H1 (cell line): ENCODE measurements at regions not wholly inside any gene's neighbourhood (a gene's known extent, or its start where the extent isn't known, plus 50 kb on each side); places are given as distances from the start of the nearest gene placed in this dataset.

Experiments
- CTCF ChIA-PET: fragments of 300-600 bp; sonication (Branson Sonifier 250); formaldehyde crosslinking; loops from one replicate; lab custom pipeline; 2021; ENCODE audit not compliant: partially characterized antibody; lab: Charles Lee
- POLR2A ChIA-PET: fragments of 300-600 bp; sonication (Branson Sonifier 250); formaldehyde crosslinking; loops from one replicate; lab custom pipeline; 2021; ENCODE audit warnings: inconsistent platforms; ENCODE audit not compliant: partially characterized antibody; lab: Charles Lee
- DNase-seq, 2 experiments: peaks; one replicate each; pipeline versions ENCODE4 v3.0.0 to v3.0.0-alpha.2; 2010 to 2022; ENCODE audit warnings: low spot score in 2 of 2, low read depth in 1 of 2, mixed read lengths in 1 of 2
- FAIRE-seq: peaks from 2 replicates; lab custom pipeline; 2011; peaks lifted over from hg19 to GRCh38; lab: Jason Lieb, UNC
- H2AFZ ChIP-seq: 2 replicates; pipeline ENCODE4 v1.8.1; 2012; ENCODE audit warnings: low read length, inconsistent platforms
- H2AK5ac ChIP-seq: 2 replicates; pipeline ENCODE4 v1.6.1; 2013; ENCODE audit warnings: low read depth, low read length
- H2BK120ac ChIP-seq: replicated peaks from 2 replicates; pipeline ENCODE3; 2013; ENCODE audit warnings: low read depth, low read length, inconsistent platforms
- H2BK12ac ChIP-seq: 2 replicates; pipeline ENCODE4 v1.6.1; 2013; ENCODE audit warnings: low read depth, low read length
- H2BK15ac ChIP-seq: 2 replicates; pipeline ENCODE4 v1.6.1; 2013; ENCODE audit warnings: low read length
- H2BK20ac ChIP-seq: 2 replicates; pipeline ENCODE4 v1.6.1; 2013; ENCODE audit warnings: low read length
- H2BK5ac ChIP-seq: 2 replicates; pipeline ENCODE4 v1.6.1; 2013; ENCODE audit warnings: low read depth, low read length
- H3K14ac ChIP-seq: 2 replicates; pipeline ENCODE4 v1.6.1; 2013; ENCODE audit warnings: inconsistent platforms; ENCODE audit not compliant: insufficient read length
- H3K18ac ChIP-seq: 2 replicates; pipeline ENCODE4 v1.6.1; 2013; ENCODE audit warnings: low read length; ENCODE audit errors: extremely low read depth
- H3K23ac ChIP-seq: 2 replicates; pipeline ENCODE4 v1.6.1; 2013; ENCODE audit warnings: inconsistent platforms; ENCODE audit not compliant: insufficient read length
- H3K23me2 ChIP-seq: 2 replicates; pipeline ENCODE4 v1.6.1; 2013; ENCODE audit warnings: low read depth, low read length
- H3K27ac ChIP-seq: 2 replicates; pipeline ENCODE4 v1.6.1; 2011; ENCODE audit warnings: low read depth, low read length, inconsistent platforms
- H3K27me3 ChIP-seq, 4 experiments: replicated peaks in 1 of 4; 1 replicate in 1 of 4; 2 replicates in 3 of 4; pipeline versions ENCODE4 v1.6.1 to v1.8.1; 2011 to 2013; ENCODE audit warnings: low read length in 3 of 4, mild to moderate bottlenecking in 3 of 4, inconsistent platforms in 2 of 4, mixed read lengths in 2 of 4, moderate library complexity in 1 of 4; ENCODE audit not compliant: control insufficient read depth in 3 of 4, insufficient read depth in 3 of 4; ENCODE audit errors: extremely low read depth in 1 of 4
- H3K36me3 ChIP-seq, 4 experiments: 2 replicates each; pipeline versions ENCODE4 v1.6.1 to v1.8.1; 2011 to 2013; ENCODE audit warnings: mild to moderate bottlenecking in 4 of 4, low read length in 3 of 4, moderate library complexity in 2 of 4, control low read depth in 1 of 4, inconsistent platforms in 1 of 4; ENCODE audit not compliant: insufficient read depth in 4 of 4, control insufficient read depth in 2 of 4
- H3K4ac ChIP-seq: replicated peaks from 2 replicates; pipeline ENCODE3; 2013; ENCODE audit warnings: low read length, low read depth, mixed read lengths, inconsistent platforms; ENCODE audit not compliant: insufficient read length
- H3K4me1 ChIP-seq, 4 experiments: replicated peaks in 1 of 4; 1 replicate in 1 of 4; 2 replicates in 3 of 4; pipeline versions ENCODE4 v1.6.1 to v1.8.1; 2011 to 2013; ENCODE audit warnings: low read length in 3 of 4, inconsistent platforms in 2 of 4, mixed read lengths in 1 of 4; ENCODE audit not compliant: insufficient read depth in 4 of 4, control insufficient read depth in 3 of 4
- H3K4me2 ChIP-seq, 2 experiments: 2 replicates each; pipeline versions ENCODE4 v1.6.1 to v1.8.1; 2011 to 2013; ENCODE audit warnings: low read depth in 2 of 2, low read length in 2 of 2, control low read depth in 1 of 2, inconsistent platforms in 1 of 2, mild to moderate bottlenecking in 1 of 2; ENCODE audit not compliant: insufficient read depth in 1 of 2
- H3K4me3 ChIP-seq, 4 experiments: fragments of 200-600, 300-600 bp in 1 of 4; sonication (generic), shearing (Covaris generic), sonication (Bioruptor Twin) in 1 of 4; 2 replicates each; pipeline versions ENCODE4 v1.5.1 to v1.8.1; 2011 to 2016; ENCODE audit warnings: low read length in 4 of 4, low read depth in 3 of 4, control low read depth in 2 of 4, inconsistent platforms in 2 of 4, mild to moderate bottlenecking in 2 of 4, mixed read lengths in 1 of 4, moderate library complexity in 1 of 4; ENCODE audit not compliant: insufficient read depth in 2 of 4; ENCODE audit errors: extremely low read depth in 1 of 4
- H3K56ac ChIP-seq: replicated peaks from 2 replicates; pipeline ENCODE3; 2013; ENCODE audit warnings: low read depth, mild to moderate bottlenecking, mixed read lengths, low read length, inconsistent platforms; ENCODE audit not compliant: insufficient read length
- H3K79me1 ChIP-seq: 2 replicates; pipeline ENCODE4 v1.6.1; 2013; ENCODE audit warnings: low read depth, low read length, control low read depth
- H3K79me2 ChIP-seq, 2 experiments: 2 replicates each; pipeline versions ENCODE4 v1.6.1 to v1.8.1; 2012 to 2013; ENCODE audit warnings: low read length in 2 of 2, mild to moderate bottlenecking in 2 of 2, inconsistent platforms in 1 of 2; ENCODE audit not compliant: insufficient read depth in 2 of 2, control insufficient read depth in 1 of 2
- H3K9ac ChIP-seq, 4 experiments: replicated peaks in 1 of 4; 1 replicate in 1 of 4; 2 replicates in 3 of 4; pipeline versions ENCODE4 v1.6.1 to v1.8.1; 2011 to 2013; ENCODE audit warnings: low read depth in 3 of 4, low read length in 3 of 4, control low read depth in 2 of 4, mild to moderate bottlenecking in 2 of 4, moderate library complexity in 2 of 4, inconsistent platforms in 1 of 4; ENCODE audit errors: extremely low read depth in 1 of 4
- H3K9me3 ChIP-seq, 2 experiments: 2 replicates each; pipeline versions ENCODE4 v1.6.1 to v1.8.1; 2012 to 2013; ENCODE audit warnings: mild to moderate bottlenecking in 2 of 2, moderate library complexity in 2 of 2, control low read depth in 1 of 2, inconsistent platforms in 1 of 2, low read depth in 1 of 2, low read length in 1 of 2, mixed read lengths in 1 of 2; ENCODE audit not compliant: insufficient read depth in 2 of 2
- H4K20me1 ChIP-seq, 2 experiments: replicated peaks in 1 of 2; 2 replicates each; pipeline versions ENCODE3 to v1.8.1; 2011 to 2013; ENCODE audit warnings: inconsistent platforms in 2 of 2, low read length in 2 of 2, mild to moderate bottlenecking in 1 of 2; ENCODE audit not compliant: insufficient read depth in 2 of 2, control insufficient read depth in 1 of 2
- H4K5ac ChIP-seq: 2 replicates; pipeline ENCODE4 v1.6.1; 2013; ENCODE audit warnings: low read length, low read depth, mixed read lengths, inconsistent platforms; ENCODE audit not compliant: insufficient read length
- H4K8ac ChIP-seq: 2 replicates; pipeline ENCODE4 v1.8.0; 2013; ENCODE audit warnings: mild to moderate bottlenecking, moderate library complexity, low read length, inconsistent platforms; ENCODE audit not compliant: insufficient read depth; ENCODE audit errors: extremely low read depth
- H4K91ac ChIP-seq: replicated peaks from 2 replicates; pipeline ENCODE3; 2013; ENCODE audit warnings: low read length, mixed read lengths, inconsistent platforms; ENCODE audit not compliant: insufficient read length
- ASH2L ChIP-seq: fragments of 200-600, 300-600 bp; sonication (generic); IDR thresholded peaks from one replicate; pipeline ENCODE4 v1.7.1; 2017; ENCODE audit warnings: low read length
- ATF3 ChIP-seq: IDR thresholded peaks from 2 replicates; pipeline ENCODE4 v1.6.1; 2011; ENCODE audit warnings: low read depth, mild to moderate bottlenecking, low read length; ENCODE audit not compliant: insufficient read depth
- BCL11A ChIP-seq, 2 experiments: IDR thresholded peaks; one replicate each; pipeline ENCODE4 v1.6.1; 2011; ENCODE audit warnings: low read depth in 2 of 2, low read length in 2 of 2, mild to moderate bottlenecking in 2 of 2
- CBX8 ChIP-seq: fragments of 300-800, 300-1000 bp; sonication (generic); IDR thresholded peaks from 2 replicates; pipeline ENCODE4 v1.7.1; 2016; ENCODE audit warnings: low read depth, low read length, borderline replicate concordance
- GABPA ChIP-seq: IDR thresholded peaks from 2 replicates; pipeline ENCODE4 v1.6.1; 2011; ENCODE audit warnings: mild to moderate bottlenecking, low read length, moderate library complexity, borderline replicate concordance; ENCODE audit not compliant: insufficient read depth
- KDM5A ChIP-seq: fragments of 200-600 bp; IDR thresholded peaks from 2 replicates; pipeline ENCODE4 v1.7.1; 2012; ENCODE audit warnings: mild to moderate bottlenecking, low read length, inconsistent platforms, mixed read lengths
- RNF2 ChIP-seq: fragments of 200-900, 300-1000 bp; sonication (generic); IDR thresholded peaks from 2 replicates; pipeline ENCODE4 v1.7.1; 2016; ENCODE audit warnings: borderline replicate concordance, low read depth, mild to moderate bottlenecking, antibody characterized with exemption, low read length; ENCODE audit not compliant: poor library complexity, severe bottlenecking; ENCODE audit errors: missing control alignments
- SUZ12 ChIP-seq: fragments of 200-600 bp; sonication (generic); IDR thresholded peaks from 2 replicates; pipeline ENCODE4 v1.6.1; 2012; ENCODE audit warnings: mild to moderate bottlenecking, inconsistent platforms, low read length, moderate library complexity, mixed read lengths
- WGBS, 2 experiments: shearing (Covaris generic) in 1 of 2; methylation state at CpG; one replicate each; pipeline versions ENCODE4 v1.1.6 to v1.1.7; 2013 to 2015; ENCODE audit warnings: low lambda C conversion rate in 2 of 2, mixed read lengths in 2 of 2, inconsistent platforms in 1 of 2, low coverage in 1 of 2, missing lambda C conversion rate in 1 of 2; ENCODE audit not compliant: insufficient replicate concordance in 2 of 2, insufficient coverage in 1 of 2, insufficient read length in 1 of 2; ENCODE audit errors: extremely low coverage in 1 of 2, missing lambda C conversion rate in 1 of 2; 5-methylcytosine and 5-hydroxymethylcytosine counted together

GRCh38 chr11:57890521-57890920 lies 128.9 kb downstream of the CTNND1 start:
- no peak for TF ChIP-seq ATF3
- TF ChIP-seq RNF2, result no peak
- TF ChIP-seq SUZ12, result no peak
- no peak for TF ChIP-seq KDM5A
- no peak for TF ChIP-seq CBX8
- no peak for TF ChIP-seq ASH2L
- TF ChIP-seq GABPA, result no peak
- TF ChIP-seq BCL11A (IDR thresholded peaks at IDR 0.05; ENCODE audit: low read depth in 2 of 2, low read length in 2 of 2), result no peak
- POLR2A ChIA-PET, result no interaction called here
- no peak for FAIRE-seq

More at GRCh38 chr11:57890521-57890920, 128.9 kb downstream of the CTNND1 start:
- H2BK15ac ChIP-seq, result no peak overlapping the region
- no peak overlapping the region for H4K91ac ChIP-seq
- H3K4ac ChIP-seq, result no peak overlapping the region
- no peak overlapping the region for H3K23ac ChIP-seq
- no peak overlapping the region for H3K14ac ChIP-seq
- no peak overlapping the region for H2BK12ac ChIP-seq
- CTCF ChIA-PET, result no interaction called here
- H3K27ac ChIP-seq, result no peak overlapping the region
- no peak overlapping the region for H3K4me3 ChIP-seq
- no peak overlapping the region for H2BK5ac ChIP-seq
- no peaks in the 10 kb centered on the region for H3K36me3 ChIP-seq
- peaks cover 0 to 4% (median 0%) of the 10 kb centered on the region in 4 experiments; a peak in 2 of 7 replicates for H3K4me1 ChIP-seq
- no peak overlapping the region for H2BK20ac ChIP-seq
- H3K4me2 ChIP-seq, result peak overlapping the region in 1 of 2 experiments; percentile 46; a peak in 1 of 4 replicates
- H3K9me3 ChIP-seq, result no peaks in the 10 kb centered on the region
- no peak overlapping the region for H4K8ac ChIP-seq
- no peak overlapping the region for H2AFZ ChIP-seq
- H4K20me1 ChIP-seq, result no peaks in the 10 kb centered on the region
- DNase-seq, result no peak
- H3K79me1 ChIP-seq, result no peaks in the 10 kb centered on the region
- WGBS, 2 experiments, result 48% methylated on average over 1 of the region's 1 CpG; no CpG with 5 or more reads in 1 of the 2 experiments
- H2AK5ac ChIP-seq, result no peak overlapping the region
- no peak overlapping the region for H3K56ac ChIP-seq
- no peaks in the 10 kb centered on the region for H3K79me2 ChIP-seq
- H3K9ac ChIP-seq, result no peak overlapping the region
- H4K5ac ChIP-seq, result no peak overlapping the region
- H3K18ac ChIP-seq, result no peak overlapping the region
- H3K27me3 ChIP-seq, result no peaks in the 10 kb centered on the region
- H3K23me2 ChIP-seq, result no peaks in the 10 kb centered on the region
- H2BK120ac ChIP-seq, result no peak overlapping the region
